PC-9 (cell line): ENCODE measurements at regions not wholly inside any gene's neighbourhood (a gene's known extent, or its start where the extent isn't known, plus 50 kb on each side); places are given as distances from the start of the nearest gene placed in this dataset.

ENCODE experiments used
- EZH2 ChIP-seq: fragments of 200-600 bp; sonication (generic); IDR thresholded peaks from 2 replicates; pipeline ENCODE4 v1.8.0; 2017; ENCODE audit warnings: antibody characterized with exemption, low read depth
- TF ChIP-seq, protein P1 (sequence below): fragments of 200-600 bp; sonication (generic); conservative IDR thresholded peaks from 2 replicates; pipeline ENCODE4 v1.6.1; 2017; ENCODE audit warnings: mixed run types, antibody characterized with exemption, mild to moderate bottlenecking, moderate library complexity

DNA sequence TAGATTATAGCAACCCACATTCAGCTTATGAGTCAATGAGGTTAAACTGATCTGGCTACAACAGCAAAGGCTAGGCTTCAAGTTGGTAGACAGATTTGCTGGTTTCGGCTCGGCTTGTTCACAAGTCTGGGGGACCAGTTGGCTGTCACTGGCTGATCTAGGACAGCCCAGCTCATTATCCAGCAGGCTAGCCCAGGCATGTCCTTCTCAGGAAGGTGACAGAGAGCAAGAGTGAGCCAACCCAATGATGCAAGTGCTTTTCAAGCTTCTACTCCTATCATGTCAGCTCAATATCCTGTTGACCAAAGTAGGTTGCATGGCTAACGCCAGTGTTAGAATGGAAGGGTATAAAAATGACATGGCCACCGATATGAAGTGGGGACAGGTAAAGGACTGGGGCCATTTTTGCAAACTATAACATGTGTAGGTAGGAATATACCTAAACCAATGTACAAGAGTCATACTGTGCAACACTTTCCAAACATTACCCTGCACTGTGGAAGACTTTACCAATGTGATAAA is 220.9 kb upstream of the SOX21 start:
- TF ChIP-seq, protein P1, sequence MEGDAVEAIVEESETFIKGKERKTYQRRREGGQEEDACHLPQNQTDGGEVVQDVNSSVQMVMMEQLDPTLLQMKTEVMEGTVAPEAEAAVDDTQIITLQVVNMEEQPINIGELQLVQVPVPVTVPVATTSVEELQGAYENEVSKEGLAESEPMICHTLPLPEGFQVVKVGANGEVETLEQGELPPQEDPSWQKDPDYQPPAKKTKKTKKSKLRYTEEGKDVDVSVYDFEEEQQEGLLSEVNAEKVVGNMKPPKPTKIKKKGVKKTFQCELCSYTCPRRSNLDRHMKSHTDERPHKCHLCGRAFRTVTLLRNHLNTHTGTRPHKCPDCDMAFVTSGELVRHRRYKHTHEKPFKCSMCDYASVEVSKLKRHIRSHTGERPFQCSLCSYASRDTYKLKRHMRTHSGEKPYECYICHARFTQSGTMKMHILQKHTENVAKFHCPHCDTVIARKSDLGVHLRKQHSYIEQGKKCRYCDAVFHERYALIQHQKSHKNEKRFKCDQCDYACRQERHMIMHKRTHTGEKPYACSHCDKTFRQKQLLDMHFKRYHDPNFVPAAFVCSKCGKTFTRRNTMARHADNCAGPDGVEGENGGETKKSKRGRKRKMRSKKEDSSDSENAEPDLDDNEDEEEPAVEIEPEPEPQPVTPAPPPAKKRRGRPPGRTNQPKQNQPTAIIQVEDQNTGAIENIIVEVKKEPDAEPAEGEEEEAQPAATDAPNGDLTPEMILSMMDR = no peak
- TF ChIP-seq EZH2 = no peak
